ENCODE measurements at regions not wholly inside any gene's neighbourhood (a gene's known extent, or its start where the extent isn't known, plus 50 kb on each side); places are given as distances from the start of the nearest gene placed in this dataset.

GRCh38 chr15:85318048-85318731 lies 62.2 kb upstream of the AKAP13 start:
- TF ChIP-seq MAX (IDR thresholded peaks at IDR 0.05) (peak; percentile 38; the same call in 1 of the 2 replicates), CEBPB (IDR thresholded peaks at IDR 0.05) (peak; percentile 56; the same call in 1 of the 2 replicates), FOXM1 (IDR thresholded peaks at IDR 0.05; ENCODE audit: borderline replicate concordance, low read depth) (peak; percentile 43; the same call in 1 of the 2 replicates), TCF12 (IDR thresholded peaks at IDR 0.05; ENCODE audit: low read depth) (peak; percentile 83), USF1 (IDR thresholded peaks at IDR 0.05) (no peak), CREB1 (IDR thresholded peaks at IDR 0.05; ENCODE audit: low read depth) (no peak), EP300 (IDR thresholded peaks at IDR 0.05; ENCODE audit: borderline replicate concordance) (peak; percentile 62; the same call in 1 of the 2 replicates), EGR1 (IDR thresholded peaks at IDR 0.05) (no peak), RAD21 (IDR thresholded peaks at IDR 0.05; ENCODE audit: low read depth) (no peak; the same call in 1 of the 2 replicates), ZBTB7A (IDR thresholded peaks at IDR 0.05; ENCODE audit: low read depth) (no peak), YY1 (IDR thresholded peaks at IDR 0.05; ENCODE audit: low read depth) (no peak), REST (IDR thresholded peaks at IDR 0.05; ENCODE audit: low read depth) (no peak), NFIC (IDR thresholded peaks at IDR 0.05) (0 out of 2 replicates have a peak, but pooled peaks have one; percentile 24), TAF1 (IDR thresholded peaks at IDR 0.05; ENCODE audit: low read depth) (no peak), TEAD4 (IDR thresholded peaks at IDR 0.05) (peak; percentile 71)

GRCh38 chr15:85318732-85319076 lies 61.7 kb upstream of the AKAP13 start:
- TF ChIP-seq NFIC (IDR thresholded peaks at IDR 0.05) (no peak), RAD21 (IDR thresholded peaks at IDR 0.05; ENCODE audit: low read depth) (no peak), FOXM1 (IDR thresholded peaks at IDR 0.05; ENCODE audit: borderline replicate concordance, low read depth) (no peak), YY1 (IDR thresholded peaks at IDR 0.05; ENCODE audit: low read depth) (no peak), TCF12 (IDR thresholded peaks at IDR 0.05; ENCODE audit: low read depth) (no peak), TEAD4 (IDR thresholded peaks at IDR 0.05) (no peak), MAX (IDR thresholded peaks at IDR 0.05) (no peak), USF1 (IDR thresholded peaks at IDR 0.05) (no peak), TAF1 (IDR thresholded peaks at IDR 0.05; ENCODE audit: low read depth) (no peak), REST (IDR thresholded peaks at IDR 0.05; ENCODE audit: low read depth) (no peak), CEBPB (IDR thresholded peaks at IDR 0.05) (no peak), EGR1 (IDR thresholded peaks at IDR 0.05) (no peak), CREB1 (IDR thresholded peaks at IDR 0.05; ENCODE audit: low read depth) (no peak), EP300 (IDR thresholded peaks at IDR 0.05; ENCODE audit: borderline replicate concordance) (no peak), ZBTB7A (IDR thresholded peaks at IDR 0.05; ENCODE audit: low read depth) (no peak)

- TF ChIP-seq TEAD4 (IDR thresholded peaks at IDR 0.05), result no peak
- TF ChIP-seq EGR1 (IDR thresholded peaks at IDR 0.05), result no peak
These were observed 56.2 kb upstream of the AKAP13 start for GRCh38 chr15:85324202-85324601.

- TF ChIP-seq CREB1 (IDR thresholded peaks at IDR 0.05; ENCODE audit: low read depth) (no peak), TEAD4 (IDR thresholded peaks at IDR 0.05) (no peak), REST (IDR thresholded peaks at IDR 0.05; ENCODE audit: low read depth) (no peak), USF1 (IDR thresholded peaks at IDR 0.05) (no peak), TCF12 (IDR thresholded peaks at IDR 0.05; ENCODE audit: low read depth) (no peak), NFIC (IDR thresholded peaks at IDR 0.05) (no peak), RAD21 (IDR thresholded peaks at IDR 0.05; ENCODE audit: low read depth) (no peak), MAX (IDR thresholded peaks at IDR 0.05) (no peak), EP300 (IDR thresholded peaks at IDR 0.05; ENCODE audit: borderline replicate concordance) (no peak), CEBPB (IDR thresholded peaks at IDR 0.05) (no peak)
These were observed 54.6 kb upstream of the AKAP13 start for GRCh38 chr15:85325834-85326233.
